Endothelial cell of umbilical vein (primary cell): ENCODE measurements at regions not wholly inside any gene's neighbourhood (a gene's known extent, or its start where the extent isn't known, plus 50 kb on each side); places are given as distances from the start of the nearest gene placed in this dataset.

Source experiments
- BruUV-seq: library from RNA; stranded (reverse); fragments of 400-500 nt; replicated peaks from 2 replicates; lab custom pipeline; 2021; lab: Mats Ljungman, UMichigan
- CTCF ChIA-PET: fragments of 300-600, 350-600 bp; sonication (Branson Sonifier 250); formaldehyde crosslinking; loops from one replicate; lab custom pipeline; 2021; ENCODE audit warnings: antibody characterized with exemption, inconsistent platforms; lab: Charles Lee
- POLR2A ChIA-PET: fragments of 300-600, 350-600 bp; sonication (Branson Sonifier 250); formaldehyde crosslinking; loops from one replicate; lab custom pipeline; 2021; ENCODE audit warnings: antibody characterized with exemption, inconsistent platforms; lab: Charles Lee
- DNase-seq: peaks from one replicate; pipeline ENCODE4 v3.0.0-alpha.2; 2011; ENCODE audit warnings: low read depth, low spot score
- FAIRE-seq: peaks from 2 replicates; lab custom pipeline; 2011; peaks lifted over from hg19 to GRCh38; lab: Jason Lieb, UNC
- H2AFZ ChIP-seq: 2 replicates; pipeline ENCODE4 v1.6.0; 2012; ENCODE audit warnings: low read depth, low read length, control low read depth, inconsistent platforms
- H3K27ac ChIP-seq: 2 replicates; pipeline ENCODE4 v1.5.1; 2011; ENCODE audit warnings: low read depth, mild to moderate bottlenecking, control low read depth, low read length, moderate library complexity; ENCODE audit not compliant: insufficient read depth
- H3K27me3 ChIP-seq, 2 experiments: 2 replicates each; pipeline versions ENCODE4 v1.6.0 to v1.6.1; 2011; ENCODE audit warnings: low read length in 2 of 2, mixed read lengths in 1 of 2; ENCODE audit not compliant: control insufficient read depth in 2 of 2, insufficient read depth in 2 of 2
- H3K36me3 ChIP-seq, 2 experiments: 2 replicates in 1 of 2; 3 replicates in 1 of 2; pipeline ENCODE4 v1.5.1; 2011; ENCODE audit warnings: low read length in 2 of 2, mild to moderate bottlenecking in 1 of 2, moderate library complexity in 1 of 2; ENCODE audit not compliant: control insufficient read depth in 2 of 2, insufficient read depth in 2 of 2; ENCODE audit errors: extremely low read depth in 1 of 2
- H3K4me1 ChIP-seq: 3 replicates; pipeline ENCODE4 v1.5.1; 2011; ENCODE audit warnings: mild to moderate bottlenecking, low read length; ENCODE audit not compliant: control insufficient read depth, insufficient read depth; ENCODE audit errors: extremely low read depth
- H3K4me2 ChIP-seq: 2 replicates; pipeline ENCODE4 v1.6.1; 2011; ENCODE audit warnings: low read length, control low read depth, mixed read lengths; ENCODE audit not compliant: insufficient read depth
- H3K4me3 ChIP-seq, 3 experiments: fragments of 200-600 bp in 1 of 3; sonication (generic), shearing (Covaris generic) in 1 of 3; replicated peaks in 1 of 3; 2 replicates each; pipeline ENCODE4 v1.5.1; 2011 to 2016; ENCODE audit warnings: control low read depth in 3 of 3, low read length in 3 of 3, mild to moderate bottlenecking in 2 of 3, inconsistent platforms in 1 of 3, low read depth in 1 of 3, moderate library complexity in 1 of 3; ENCODE audit not compliant: insufficient read depth in 1 of 3
- H3K79me2 ChIP-seq: 2 replicates; pipeline ENCODE4 v1.6.0; 2012; ENCODE audit warnings: low read length, inconsistent platforms; ENCODE audit not compliant: control insufficient read depth, insufficient read depth
- H3K9ac ChIP-seq: replicated peaks from 2 replicates; pipeline ENCODE3; 2011; ENCODE audit warnings: low read length, control low read depth; ENCODE audit not compliant: insufficient read depth; ENCODE audit errors: extremely low read depth
- H3K9me1 ChIP-seq: replicated peaks from 3 replicates; pipeline ENCODE4 v1.6.0; 2011; ENCODE audit warnings: mild to moderate bottlenecking, low read length; ENCODE audit not compliant: control insufficient read depth, insufficient read depth; ENCODE audit errors: extremely low read depth
- H3K9me3 ChIP-seq: replicated peaks from 2 replicates; pipeline ENCODE4 v1.5.1; 2012; ENCODE audit warnings: low read length, inconsistent platforms; ENCODE audit not compliant: control insufficient read depth, insufficient read depth
- H4K20me1 ChIP-seq: replicated peaks from 2 replicates; pipeline ENCODE3; 2011; ENCODE audit warnings: mild to moderate bottlenecking, low read length; ENCODE audit not compliant: control insufficient read depth, insufficient read depth; ENCODE audit errors: extremely low read depth
- EZH2 ChIP-seq: IDR thresholded peaks from 2 replicates; pipeline ENCODE4 v1.6.1; 2012; ENCODE audit warnings: borderline replicate concordance, low read depth, mild to moderate bottlenecking, moderate library complexity, low read length, inconsistent platforms; ENCODE audit not compliant: severe bottlenecking
- FOS ChIP-seq: IDR thresholded peaks from 2 replicates; pipeline ENCODE4 v1.6.1; 2011; ENCODE audit warnings: mild to moderate bottlenecking, low read length, moderate library complexity, borderline replicate concordance; ENCODE audit not compliant: insufficient read depth
- MYC ChIP-seq: IDR thresholded peaks from one replicate; pipeline ENCODE4 v1.6.1; 2011; ENCODE audit warnings: mild to moderate bottlenecking, low read depth, low read length
- dilution Hi-C: fragments of 300-500 bp; cut with MboI; formaldehyde crosslinking; loops from one replicate; pipeline ENCODE4 v1.15.0; 2019; ENCODE audit warnings: low sequenced_read_pairs; ENCODE audit not compliant: extremely low pct_ligation_motif_present
- intact Hi-C: fragments of 100-400 bp; cut with micrococcal nuclease; formaldehyde crosslinking; loops from one replicate; pipeline ENCODE4 v1.10.0; 2022
- TF ChIP-seq, protein P1 (sequence below): IDR thresholded peaks from 2 replicates; pipeline ENCODE4 v1.6.1; 2011; ENCODE audit not compliant: insufficient read depth, insufficient read length
- TF ChIP-seq, protein P2 (sequence below), 2 donors: IDR thresholded peaks; 1 replicate in 1 of 2; 2 replicates in 1 of 2; pipeline ENCODE4 v1.5.1; 2011; ENCODE audit warnings: low read length in 2 of 2, mild to moderate bottlenecking in 2 of 2, moderate library complexity in 2 of 2, control low read depth in 1 of 2, inconsistent platforms in 1 of 2, low read depth in 1 of 2; ENCODE audit not compliant: insufficient read depth in 1 of 2; ENCODE audit errors: extremely low read depth in 1 of 2

DNA sequence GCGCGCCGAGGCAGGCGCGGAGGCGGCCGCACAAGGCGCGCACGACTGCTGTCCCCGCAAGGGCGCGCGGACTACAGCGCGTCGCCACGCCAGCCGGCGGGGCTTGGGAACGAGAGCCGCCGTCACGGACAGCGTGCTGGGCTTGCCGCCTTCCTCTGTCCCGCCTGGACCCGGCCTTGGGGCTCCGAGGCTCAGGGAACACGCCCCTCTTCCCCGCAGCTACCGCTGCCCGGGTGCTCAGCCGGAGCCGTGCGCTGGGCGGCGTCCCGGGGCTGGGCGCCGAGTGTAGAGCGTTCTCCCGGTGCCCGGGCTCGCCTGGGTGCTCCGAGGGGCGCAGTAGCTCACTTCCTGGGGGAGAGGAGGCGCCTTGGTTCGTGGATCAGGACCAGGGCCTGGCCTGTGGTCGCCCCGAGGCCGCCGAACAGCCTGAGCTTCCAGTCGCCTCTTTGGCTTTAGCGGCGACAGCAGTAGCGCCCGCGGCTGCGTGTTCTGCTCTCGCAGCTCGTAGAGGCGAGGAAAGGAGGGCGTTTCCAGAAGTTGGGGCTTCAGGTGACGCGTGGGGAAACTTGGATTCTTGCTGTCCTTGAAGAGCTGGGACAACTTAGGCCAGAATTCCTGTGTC lies 226.7 kb upstream of the C2CD4B start:
- TF ChIP-seq MYC (no peak), EZH2 (no peak), FOS (no peak)
- TF ChIP-seq, protein P1, sequence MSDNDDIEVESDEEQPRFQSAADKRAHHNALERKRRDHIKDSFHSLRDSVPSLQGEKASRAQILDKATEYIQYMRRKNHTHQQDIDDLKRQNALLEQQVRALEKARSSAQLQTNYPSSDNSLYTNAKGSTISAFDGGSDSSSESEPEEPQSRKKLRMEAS: no peak
- TF ChIP-seq, protein P2, sequence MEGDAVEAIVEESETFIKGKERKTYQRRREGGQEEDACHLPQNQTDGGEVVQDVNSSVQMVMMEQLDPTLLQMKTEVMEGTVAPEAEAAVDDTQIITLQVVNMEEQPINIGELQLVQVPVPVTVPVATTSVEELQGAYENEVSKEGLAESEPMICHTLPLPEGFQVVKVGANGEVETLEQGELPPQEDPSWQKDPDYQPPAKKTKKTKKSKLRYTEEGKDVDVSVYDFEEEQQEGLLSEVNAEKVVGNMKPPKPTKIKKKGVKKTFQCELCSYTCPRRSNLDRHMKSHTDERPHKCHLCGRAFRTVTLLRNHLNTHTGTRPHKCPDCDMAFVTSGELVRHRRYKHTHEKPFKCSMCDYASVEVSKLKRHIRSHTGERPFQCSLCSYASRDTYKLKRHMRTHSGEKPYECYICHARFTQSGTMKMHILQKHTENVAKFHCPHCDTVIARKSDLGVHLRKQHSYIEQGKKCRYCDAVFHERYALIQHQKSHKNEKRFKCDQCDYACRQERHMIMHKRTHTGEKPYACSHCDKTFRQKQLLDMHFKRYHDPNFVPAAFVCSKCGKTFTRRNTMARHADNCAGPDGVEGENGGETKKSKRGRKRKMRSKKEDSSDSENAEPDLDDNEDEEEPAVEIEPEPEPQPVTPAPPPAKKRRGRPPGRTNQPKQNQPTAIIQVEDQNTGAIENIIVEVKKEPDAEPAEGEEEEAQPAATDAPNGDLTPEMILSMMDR (IDR thresholded peaks at IDR 0.05; ENCODE audit: extremely low read depth in 1 of 2, insufficient read depth in 1 of 2, low read depth in 1 of 2, low read length in 2 of 2): no peak
- Histone ChIP-seq H3K79me2 (no peaks in the 10 kb centered on the region), H3K27me3 (peaks cover 12 to 14% of the 10 kb centered on the region in 2 experiments), H3K27ac (no peak overlapping the region), H3K4me3 (peak overlapping the region; percentile 17 to 96 (median 53)), H3K36me3 (no peaks in the 10 kb centered on the region), H3K9me1 (no peaks in the 10 kb centered on the region), H3K4me2 (peak overlapping the region; percentile 98), H3K4me1 (peaks cover 16% of the 10 kb centered on the region), H3K9ac (no peak overlapping the region), H3K9me3 (no peaks in the 10 kb centered on the region), H4K20me1 (no peaks in the 10 kb centered on the region), H2AFZ (peak overlapping the region; percentile 95)
- dilution Hi-C loops: no loop called here
- intact Hi-C loops: loop anchor here (2.0 to 10.0 kb wide), 2 partner anchors 351 to 703 kb away; no protein-coding TSS in a partner anchor
- POLR2A ChIA-PET: no interaction called here
- DNase-seq (peak; percentile 31), FAIRE-seq (no peak)
- no TSS peak for BruUV-seq
- CTCF ChIA-PET: interaction anchor here (1.2 to 1.8 kb wide), 2 partner anchors 11 to 351 kb away, joined by 3 to 5 read pairs; no protein-coding TSS in a partner anchor
